Ascending aorta (tissue), 2 donors: ENCODE measurements at regions not wholly inside any gene's neighbourhood (a gene's known extent, or its start where the extent isn't known, plus 50 kb on each side); places are given as distances from the start of the nearest gene placed in this dataset.

Source experiments
- DNase-seq, 2 donors: peaks; one replicate each; pipeline ENCODE4 v3.0.0-alpha.2; 2019; ENCODE audit warnings: low spot score in 2 of 2
- H3K27ac ChIP-seq, 2 donors: fragments of 200-600 bp; sonication (generic); one replicate each; pipeline ENCODE4 v1.5.1; 2016 to 2017; ENCODE audit warnings: mild to moderate bottlenecking in 1 of 2
- H3K27me3 ChIP-seq: fragments of 200-600 bp; sonication (generic); one replicate; pipeline ENCODE4 v1.5.1; 2017
- H3K36me3 ChIP-seq, 2 donors: fragments of 200-600 bp; sonication (generic); one replicate each; pipeline ENCODE4 v1.5.1; 2016
- H3K4me1 ChIP-seq, 2 donors: fragments of 200-600 bp; sonication (generic); one replicate each; pipeline ENCODE4 v1.5.1; 2016 to 2017; ENCODE audit warnings: mild to moderate bottlenecking in 1 of 2
- H3K4me3 ChIP-seq, 2 donors: fragments of 200-600 bp; sonication (generic); one replicate each; pipeline ENCODE4 v1.5.1; 2016 to 2017; ENCODE audit warnings: mild to moderate bottlenecking in 1 of 2
- H3K9me3 ChIP-seq, 2 donors: fragments of 200-600 bp; sonication (generic); one replicate each; pipeline ENCODE4 v1.5.1; 2016
- intact Hi-C: fragments of 100-400 bp; cut with DNase I; formaldehyde crosslinking; loops from one replicate; pipeline ENCODE4 v1.15.1; 2023
- TF ChIP-seq, protein P1 (sequence below), 3 experiments: fragments of 200-600 bp in 2 of 3; fragments of 450-650 bp in 1 of 3; sonication (generic) in 2 of 3; IDR thresholded peaks; one replicate each; pipeline ENCODE4 v1.5.1; 2016 to 2019; ENCODE audit warnings: antibody characterized with exemption in 3 of 3, mild to moderate bottlenecking in 1 of 3, moderate library complexity in 1 of 3

DNA sequence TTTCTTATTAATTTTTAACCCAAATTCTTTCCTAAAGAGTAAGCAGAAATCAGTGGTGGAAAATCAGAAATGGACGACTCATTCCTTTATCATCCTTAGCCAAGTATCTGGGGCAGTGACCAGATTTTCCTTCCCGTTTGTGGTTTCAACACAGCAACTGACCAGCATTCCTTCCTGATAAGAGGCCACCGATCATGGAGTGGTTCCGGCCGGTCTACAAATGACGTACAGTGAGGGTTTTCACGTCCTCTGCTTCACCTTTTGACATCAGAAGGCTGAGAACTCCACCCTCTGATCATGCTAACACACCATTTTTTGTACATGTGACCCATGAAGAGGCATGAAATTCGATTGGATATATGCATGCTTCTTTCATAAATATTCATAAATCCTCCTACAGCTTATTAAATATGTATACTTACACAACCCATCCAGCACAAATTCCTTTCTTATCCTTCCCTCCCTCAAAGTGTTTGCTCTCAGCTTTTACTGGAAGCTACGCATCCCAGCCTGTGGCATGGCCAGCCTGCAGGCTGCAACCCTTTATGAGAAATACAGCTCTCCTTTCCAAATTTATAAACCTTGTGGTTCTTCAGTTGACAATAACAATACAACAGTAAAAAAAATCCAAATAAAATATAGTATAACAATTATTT lies 173.0 kb upstream of the CASK start:
- TF ChIP-seq, protein P1, sequence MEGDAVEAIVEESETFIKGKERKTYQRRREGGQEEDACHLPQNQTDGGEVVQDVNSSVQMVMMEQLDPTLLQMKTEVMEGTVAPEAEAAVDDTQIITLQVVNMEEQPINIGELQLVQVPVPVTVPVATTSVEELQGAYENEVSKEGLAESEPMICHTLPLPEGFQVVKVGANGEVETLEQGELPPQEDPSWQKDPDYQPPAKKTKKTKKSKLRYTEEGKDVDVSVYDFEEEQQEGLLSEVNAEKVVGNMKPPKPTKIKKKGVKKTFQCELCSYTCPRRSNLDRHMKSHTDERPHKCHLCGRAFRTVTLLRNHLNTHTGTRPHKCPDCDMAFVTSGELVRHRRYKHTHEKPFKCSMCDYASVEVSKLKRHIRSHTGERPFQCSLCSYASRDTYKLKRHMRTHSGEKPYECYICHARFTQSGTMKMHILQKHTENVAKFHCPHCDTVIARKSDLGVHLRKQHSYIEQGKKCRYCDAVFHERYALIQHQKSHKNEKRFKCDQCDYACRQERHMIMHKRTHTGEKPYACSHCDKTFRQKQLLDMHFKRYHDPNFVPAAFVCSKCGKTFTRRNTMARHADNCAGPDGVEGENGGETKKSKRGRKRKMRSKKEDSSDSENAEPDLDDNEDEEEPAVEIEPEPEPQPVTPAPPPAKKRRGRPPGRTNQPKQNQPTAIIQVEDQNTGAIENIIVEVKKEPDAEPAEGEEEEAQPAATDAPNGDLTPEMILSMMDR (IDR thresholded peaks at IDR 0.05), result no peak
- DNase-seq, result peak in 1 of 2 donors; percentile 74
- H3K9me3 ChIP-seq, result no peaks in the 10 kb centered on the region
- H3K27ac ChIP-seq, result peak overlapping the region in 1 of 2 donors; percentile 40
- H3K4me1 ChIP-seq, result no peaks in the 10 kb centered on the region
- no peak overlapping the region for H3K4me3 ChIP-seq
- no peaks in the 10 kb centered on the region for H3K36me3 ChIP-seq
- intact Hi-C loops, result no loop called here
- H3K27me3 ChIP-seq, result peaks cover 4% of the 10 kb centered on the region

DNA sequence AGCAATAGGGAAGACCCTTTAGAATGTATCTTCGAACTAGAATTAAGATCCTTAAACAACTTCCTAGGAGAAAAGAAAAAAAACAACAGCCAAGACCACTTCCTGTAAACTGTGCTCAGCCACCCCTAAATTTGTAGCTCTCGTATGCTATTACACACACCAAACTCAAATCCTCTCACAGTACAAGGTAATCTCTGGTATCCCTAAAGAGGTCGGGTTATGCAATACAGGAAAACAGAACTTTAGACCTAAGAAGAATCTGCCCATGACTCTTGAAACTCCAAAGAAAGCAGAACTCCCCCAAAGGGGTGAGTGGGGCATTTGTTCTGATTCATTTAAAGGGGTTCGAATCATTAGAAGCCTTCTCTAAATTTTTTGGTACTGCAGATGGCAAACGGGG lies 170.9 kb upstream of the CASK start:
- no peaks in the 10 kb centered on the region for H3K36me3 ChIP-seq
- no peak overlapping the region for H3K4me3 ChIP-seq
- no peaks in the 10 kb centered on the region for H3K9me3 ChIP-seq
- peaks cover 4% of the 10 kb centered on the region for H3K27me3 ChIP-seq
- DNase-seq, result no peak
- H3K27ac ChIP-seq, result no peak overlapping the region
- H3K4me1 ChIP-seq, result no peaks in the 10 kb centered on the region
- TF ChIP-seq, protein P1 (IDR thresholded peaks at IDR 0.05), result no peak
- intact Hi-C loops, result loop anchor here (5.0 kb wide), 1 partner anchor 537 kb away; no protein-coding TSS in a partner anchor

DNA sequence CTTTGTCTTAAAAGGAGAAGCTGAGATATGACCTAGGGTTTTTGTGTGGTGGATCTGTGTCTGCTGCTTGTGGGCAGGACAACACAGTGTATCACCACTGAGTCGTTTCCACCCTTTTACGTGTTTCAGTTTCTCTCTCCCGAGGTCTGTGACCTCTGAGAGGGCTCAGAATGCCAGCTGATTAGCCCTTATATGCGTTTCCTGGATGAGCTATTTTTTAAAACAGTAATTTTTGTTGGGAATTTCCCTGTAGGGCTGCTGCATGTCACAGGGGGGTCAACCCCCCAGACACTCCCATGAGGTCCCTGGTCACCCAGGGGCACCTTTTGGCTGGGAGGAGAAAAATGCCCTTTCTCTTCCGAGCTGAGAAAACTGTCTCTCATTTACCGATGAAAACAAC lies 170.4 kb upstream of the CASK start:
- H3K9me3 ChIP-seq, result no peaks in the 10 kb centered on the region
- no peaks in the 10 kb centered on the region for H3K36me3 ChIP-seq
- H3K4me1 ChIP-seq, result no peaks in the 10 kb centered on the region
- TF ChIP-seq, protein P1 (IDR thresholded peaks at IDR 0.05), result no peak
- intact Hi-C loops, result loop anchor here (5.0 kb wide), 1 partner anchor 536 kb away; no protein-coding TSS in a partner anchor
- peaks cover 4% of the 10 kb centered on the region for H3K27me3 ChIP-seq
- no peak for DNase-seq
- no peak overlapping the region for H3K27ac ChIP-seq
- H3K4me3 ChIP-seq, result no peak overlapping the region

- Histone ChIP-seq H3K4me3 (no peak overlapping the region), H3K27me3 (peaks cover 4% of the 10 kb centered on the region), H3K9me3 (no peaks in the 10 kb centered on the region), H3K4me1 (no peaks in the 10 kb centered on the region), H3K27ac (no peak overlapping the region), H3K36me3 (no peaks in the 10 kb centered on the region)
- TF ChIP-seq, protein P1 (IDR thresholded peaks at IDR 0.05), result no peak
- no peak for DNase-seq
- intact Hi-C loops, result loop anchor here (5.0 kb wide), 1 partner anchor 533 kb away; no protein-coding TSS in a partner anchor
Observed at GRCh38 chrX:42090395-42090794, 167.0 kb upstream of the CASK start.

DNA sequence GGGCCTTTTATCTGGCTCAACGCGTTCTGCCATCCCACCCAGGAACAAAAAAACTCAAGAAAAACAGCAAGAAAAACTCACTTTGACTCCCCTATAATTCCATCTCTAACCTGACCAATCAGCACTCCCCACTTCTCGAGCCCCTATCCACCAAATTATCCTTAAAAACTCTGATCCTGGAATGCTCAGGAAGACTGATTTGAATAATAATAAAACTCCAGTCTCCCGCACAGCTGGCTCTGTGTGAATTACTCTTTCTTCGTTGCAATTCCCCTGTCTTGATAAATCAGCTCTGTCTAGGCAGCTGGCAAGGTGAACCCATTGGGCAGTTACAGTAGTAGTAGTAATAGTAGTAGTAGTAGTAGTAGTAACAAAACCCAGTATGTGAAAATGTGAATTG lies 165.7 kb upstream of the CASK start:
- no peak for DNase-seq
- intact Hi-C loops, result no loop called here
- Histone ChIP-seq H3K27ac (no peak overlapping the region), H3K27me3 (peaks cover 4% of the 10 kb centered on the region), H3K9me3 (no peaks in the 10 kb centered on the region), H3K4me3 (no peak overlapping the region), H3K4me1 (no peaks in the 10 kb centered on the region), H3K36me3 (no peaks in the 10 kb centered on the region)
- TF ChIP-seq, protein P1 (IDR thresholded peaks at IDR 0.05), result no peak
